VCaP (cell line): ENCODE measurements at regions not wholly inside any gene's neighbourhood (a gene's known extent, or its start where the extent isn't known, plus 50 kb on each side); places are given as distances from the start of the nearest gene placed in this dataset.

Experiments used
- H3K27ac ChIP-seq: fragments of 450-650 bp; 2 replicates; pipeline ENCODE4 v1.5.1; 2017
- TF ChIP-seq, protein P1 (sequence below): fragments of 450-650 bp; conservative IDR thresholded peaks from 2 replicates; pipeline ENCODE4 v1.5.1; 2017; ENCODE audit warnings: mild to moderate bottlenecking, moderate library complexity

DNA sequence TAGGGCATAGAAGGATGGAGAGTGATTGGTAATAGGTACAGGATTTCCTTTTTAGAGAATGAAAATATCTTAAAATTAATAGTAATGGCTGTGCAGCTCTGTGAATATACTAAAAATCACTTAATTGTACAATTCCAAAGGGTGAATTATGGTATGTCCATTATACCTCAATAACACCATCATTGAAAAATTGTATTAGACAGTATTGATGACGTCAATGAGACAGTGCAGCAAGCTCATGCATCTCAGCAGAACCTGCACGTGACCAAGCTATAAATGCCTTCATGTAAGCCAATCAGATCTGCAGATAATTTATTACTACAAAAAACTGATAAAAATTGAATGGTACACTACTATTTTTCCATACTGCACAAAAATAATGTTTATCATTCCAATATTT, 354.4 kb upstream of the CDH19 start:
- TF ChIP-seq, protein P1, sequence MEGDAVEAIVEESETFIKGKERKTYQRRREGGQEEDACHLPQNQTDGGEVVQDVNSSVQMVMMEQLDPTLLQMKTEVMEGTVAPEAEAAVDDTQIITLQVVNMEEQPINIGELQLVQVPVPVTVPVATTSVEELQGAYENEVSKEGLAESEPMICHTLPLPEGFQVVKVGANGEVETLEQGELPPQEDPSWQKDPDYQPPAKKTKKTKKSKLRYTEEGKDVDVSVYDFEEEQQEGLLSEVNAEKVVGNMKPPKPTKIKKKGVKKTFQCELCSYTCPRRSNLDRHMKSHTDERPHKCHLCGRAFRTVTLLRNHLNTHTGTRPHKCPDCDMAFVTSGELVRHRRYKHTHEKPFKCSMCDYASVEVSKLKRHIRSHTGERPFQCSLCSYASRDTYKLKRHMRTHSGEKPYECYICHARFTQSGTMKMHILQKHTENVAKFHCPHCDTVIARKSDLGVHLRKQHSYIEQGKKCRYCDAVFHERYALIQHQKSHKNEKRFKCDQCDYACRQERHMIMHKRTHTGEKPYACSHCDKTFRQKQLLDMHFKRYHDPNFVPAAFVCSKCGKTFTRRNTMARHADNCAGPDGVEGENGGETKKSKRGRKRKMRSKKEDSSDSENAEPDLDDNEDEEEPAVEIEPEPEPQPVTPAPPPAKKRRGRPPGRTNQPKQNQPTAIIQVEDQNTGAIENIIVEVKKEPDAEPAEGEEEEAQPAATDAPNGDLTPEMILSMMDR, result no peak
- no peak overlapping the region for H3K27ac ChIP-seq

DNA sequence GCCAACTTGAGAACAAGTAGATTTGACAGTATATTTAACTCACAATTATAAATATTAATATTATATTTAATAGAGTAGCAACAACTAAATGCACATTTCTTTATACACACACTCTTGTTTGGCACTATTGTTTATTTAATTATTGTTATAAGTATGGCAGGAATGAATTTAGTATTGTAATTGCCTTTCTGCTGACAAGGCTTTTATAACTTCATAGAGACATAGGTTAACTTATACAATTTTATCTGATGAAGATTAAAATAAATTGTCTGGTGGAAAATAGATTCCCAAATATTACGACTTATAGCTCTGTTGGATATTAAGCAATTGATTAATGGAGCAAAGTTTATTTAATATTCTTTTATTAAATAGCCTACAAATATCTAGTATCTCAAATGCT, 347.9 kb upstream of the CDH19 start:
- TF ChIP-seq, protein P1, result no peak
- H3K27ac ChIP-seq, result no peak overlapping the region

DNA sequence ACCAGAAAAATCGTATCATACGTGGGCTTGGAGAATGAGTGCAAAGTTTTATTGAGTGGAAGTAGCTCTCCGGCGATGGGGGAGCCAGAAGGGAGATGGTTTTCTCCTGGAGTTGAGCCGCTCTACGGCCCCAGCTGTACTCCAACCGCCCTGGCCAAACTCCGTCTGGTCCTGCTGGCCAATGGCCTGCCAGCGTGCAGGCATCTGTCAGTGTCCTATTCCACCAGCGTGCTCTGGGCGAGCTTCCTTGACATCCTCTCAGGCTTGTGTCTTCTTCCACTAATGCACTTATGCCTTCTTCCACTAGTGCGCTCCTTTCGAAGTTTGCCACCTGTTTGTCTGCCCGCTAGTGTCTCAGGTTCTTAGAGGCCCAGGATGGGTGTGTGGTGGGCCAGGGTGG, 345.5 kb upstream of the CDH19 start:
- H3K27ac ChIP-seq, result no peak overlapping the region
- TF ChIP-seq, protein P1, result no peak

DNA sequence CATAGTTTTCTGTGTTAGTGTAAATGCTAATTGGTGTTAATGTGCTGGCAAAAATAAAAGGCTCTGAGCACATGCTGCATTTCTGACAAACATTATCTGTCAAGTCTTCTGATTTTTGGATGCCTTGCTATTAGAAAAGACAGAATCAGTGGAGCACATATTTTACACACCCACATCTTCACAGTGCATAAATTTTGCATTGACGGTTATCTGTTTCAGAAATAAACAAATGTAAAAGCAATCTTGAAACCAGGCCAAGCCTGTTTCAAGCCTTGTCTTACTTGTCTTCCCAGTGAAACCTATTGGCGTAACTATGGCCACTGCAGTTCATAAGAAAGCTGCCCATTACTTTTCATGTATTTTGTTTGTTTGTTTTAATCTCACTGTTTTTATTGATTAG, 333.7 kb upstream of the CDH19 start:
- no peak overlapping the region for H3K27ac ChIP-seq
- TF ChIP-seq, protein P1, result no peak

DNA sequence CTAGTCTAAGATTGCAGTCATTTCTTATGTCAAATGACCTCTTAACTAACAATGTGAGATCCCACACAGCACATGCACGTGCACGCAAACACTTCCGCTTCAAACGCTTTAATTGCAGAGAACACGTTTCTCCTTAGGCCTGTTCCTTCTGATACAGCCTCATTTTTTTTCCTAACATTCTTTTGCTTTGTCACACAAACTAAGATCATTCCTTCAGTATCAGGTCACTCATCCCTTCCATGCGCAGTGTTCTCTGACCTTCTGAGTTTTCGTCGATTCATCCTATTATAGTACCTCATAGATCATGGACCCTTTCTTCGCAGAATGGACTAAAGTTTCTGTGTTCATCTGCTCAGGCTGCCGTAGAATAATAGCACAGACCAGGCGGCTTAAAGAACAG, 327.1 kb upstream of the CDH19 start:
- TF ChIP-seq, protein P1, result no peak
- H3K27ac ChIP-seq, result no peak overlapping the region

DNA sequence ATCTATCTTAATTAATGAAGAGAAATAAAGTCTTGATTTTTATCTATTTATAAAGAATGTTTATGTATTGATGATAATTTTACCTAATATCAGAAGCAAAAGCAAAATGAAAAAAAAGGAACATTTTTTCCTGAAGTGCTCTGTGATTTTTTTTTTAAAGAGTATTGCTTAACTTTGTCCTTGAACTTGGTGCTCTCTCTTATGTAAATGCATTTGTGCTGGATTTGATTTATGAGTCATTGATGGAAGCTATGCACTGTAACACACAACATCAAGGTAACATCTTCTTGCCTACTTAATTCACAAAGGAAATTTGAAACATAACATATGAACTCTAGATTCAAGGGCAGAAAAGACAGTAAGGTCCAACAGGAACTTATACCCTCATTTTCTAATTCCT, 312.9 kb upstream of the CDH19 start:
- TF ChIP-seq, protein P1, result no peak
- H3K27ac ChIP-seq, result no peak overlapping the region

DNA sequence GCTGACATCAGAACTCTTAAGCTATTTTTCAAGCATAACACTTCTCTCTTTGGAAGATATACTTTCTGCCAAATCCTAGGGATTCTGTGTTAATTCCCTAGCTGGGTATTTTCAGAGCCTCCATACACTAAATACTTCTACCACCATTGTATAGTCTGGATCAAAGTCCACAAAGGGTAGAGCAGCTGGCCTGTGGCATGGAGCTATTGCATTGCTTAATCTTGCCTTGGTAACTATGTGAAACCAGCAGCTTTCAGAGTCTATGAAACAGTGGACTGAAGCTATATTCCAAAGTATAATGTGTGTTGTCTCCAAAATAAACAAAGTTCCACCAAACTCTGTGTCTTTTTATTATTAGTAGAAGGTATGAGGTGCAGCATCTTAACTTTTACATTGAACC, 296.9 kb upstream of the CDH19 start:
- TF ChIP-seq, protein P1, result no peak
- no peak overlapping the region for H3K27ac ChIP-seq

DNA sequence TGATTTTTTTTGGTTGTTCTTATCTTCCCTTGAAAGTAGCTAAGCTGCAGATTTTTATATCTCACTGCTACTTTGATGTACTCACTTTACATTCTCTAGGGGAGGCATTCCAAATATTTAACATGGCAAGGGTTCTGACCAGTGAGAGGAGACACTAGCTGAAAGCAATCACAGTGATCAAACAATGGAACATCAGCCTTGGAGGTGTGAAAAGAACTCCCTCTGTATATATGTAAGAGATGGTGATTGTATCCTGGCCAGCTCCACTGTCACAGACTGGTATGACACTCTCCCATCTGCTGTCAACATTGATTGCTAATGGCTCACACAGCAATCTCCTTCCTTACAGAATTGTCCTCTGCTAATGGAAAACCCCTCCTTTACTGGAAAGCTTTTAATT, 291.7 kb upstream of the CDH19 start:
- TF ChIP-seq, protein P1, result no peak
- no peak overlapping the region for H3K27ac ChIP-seq
